H9 (cell line): ENCODE measurements at regions not wholly inside any gene's neighbourhood (a gene's known extent, or its start where the extent isn't known, plus 50 kb on each side); places are given as distances from the start of the nearest gene placed in this dataset.

Experiments
- DNase-seq: peaks from one replicate; pipeline ENCODE4 v3.0.0-alpha.2; 2017
- H2AFZ ChIP-seq: one replicate; pipeline ENCODE4 v1.6.1; 2013; ENCODE audit warnings: mild to moderate bottlenecking, low read length, control low read depth, moderate library complexity
- H2AK5ac ChIP-seq: 2 replicates; pipeline ENCODE4 v1.6.1; 2013; ENCODE audit warnings: low read length, control low read depth, mixed read lengths; ENCODE audit not compliant: insufficient read length
- H2BK120ac ChIP-seq: one replicate; pipeline ENCODE4 v1.6.1; 2013; ENCODE audit warnings: low read depth, mild to moderate bottlenecking, low read length, control low read depth, inconsistent platforms; ENCODE audit not compliant: poor library complexity, severe bottlenecking
- H2BK12ac ChIP-seq: 2 replicates; pipeline ENCODE4 v1.6.1; 2013; ENCODE audit warnings: low read length, control low read depth, mixed read lengths, low read depth; ENCODE audit not compliant: insufficient read length
- H2BK15ac ChIP-seq: 2 replicates; pipeline ENCODE4 v1.6.1; 2013; ENCODE audit warnings: low read depth, low read length, control low read depth
- H2BK20ac ChIP-seq: one replicate; pipeline ENCODE4 v1.6.1; 2013; ENCODE audit warnings: low read depth, mild to moderate bottlenecking, low read length, control low read depth, inconsistent platforms; ENCODE audit not compliant: poor library complexity, severe bottlenecking
- H2BK5ac ChIP-seq: 2 replicates; pipeline ENCODE4 v1.6.1; 2013; ENCODE audit warnings: low read length, control low read depth, mixed read lengths; ENCODE audit not compliant: insufficient read length
- H3K14ac ChIP-seq: 2 replicates; pipeline ENCODE4 v1.6.1; 2013; ENCODE audit warnings: low read length, control low read depth; ENCODE audit not compliant: insufficient read depth
- H3K18ac ChIP-seq: 2 replicates; pipeline ENCODE4 v1.6.1; 2013; ENCODE audit warnings: low read depth, mild to moderate bottlenecking, mixed read lengths, low read length, control low read depth; ENCODE audit not compliant: insufficient read length
- H3K23ac ChIP-seq: 2 replicates; pipeline ENCODE4 v1.6.1; 2013; ENCODE audit warnings: low read length, control low read depth, mixed read lengths, low read depth; ENCODE audit not compliant: insufficient read length
- H3K23me2 ChIP-seq: 2 replicates; pipeline ENCODE4 v1.6.1; 2013; ENCODE audit warnings: low read depth, mild to moderate bottlenecking, mixed read lengths, low read length, control low read depth; ENCODE audit not compliant: insufficient read length, poor library complexity, severe bottlenecking
- H3K27ac ChIP-seq: 2 replicates; pipeline ENCODE4 v1.5.1; 2013; ENCODE audit warnings: low read length, control low read depth, mixed read lengths, low read depth; ENCODE audit not compliant: insufficient read length
- H3K27me3 ChIP-seq: 2 replicates; pipeline ENCODE4 v1.6.1; 2013; ENCODE audit warnings: low read length, control low read depth, inconsistent platforms; ENCODE audit not compliant: insufficient read depth
- H3K4ac ChIP-seq: 2 replicates; pipeline ENCODE4 v1.6.1; 2013; ENCODE audit warnings: low read depth, mild to moderate bottlenecking, control low read depth, inconsistent platforms, low read length, moderate library complexity
- H3K4me1 ChIP-seq: 2 replicates; pipeline ENCODE4 v1.6.1; 2013; ENCODE audit warnings: low read length, control low read depth, inconsistent platforms; ENCODE audit not compliant: insufficient read depth
- H3K4me2 ChIP-seq: 2 replicates; pipeline ENCODE4 v1.6.1; 2013; ENCODE audit warnings: low read length, control low read depth, mixed read lengths; ENCODE audit not compliant: insufficient read length, insufficient read depth
- H3K56ac ChIP-seq: 2 replicates; pipeline ENCODE4 v1.6.1; 2013; ENCODE audit warnings: low read depth, mild to moderate bottlenecking, mixed read lengths, low read length, control low read depth; ENCODE audit not compliant: insufficient read length
- H3K79me1 ChIP-seq: 2 replicates; pipeline ENCODE4 v1.6.1; 2013; ENCODE audit warnings: low read depth, mild to moderate bottlenecking, moderate library complexity, low read length, control low read depth, inconsistent platforms; ENCODE audit not compliant: insufficient read depth, poor library complexity, severe bottlenecking
- H3K79me2 ChIP-seq: 2 replicates; pipeline ENCODE4 v1.6.1; 2013; ENCODE audit warnings: low read length, control low read depth, inconsistent platforms; ENCODE audit not compliant: insufficient read depth
- H3K9ac ChIP-seq: 2 replicates; pipeline ENCODE4 v1.6.1; 2013; ENCODE audit warnings: low read length, control low read depth, mixed read lengths; ENCODE audit not compliant: insufficient read length; ENCODE audit errors: extremely low read depth
- H3K9me3 ChIP-seq: one replicate; pipeline ENCODE4 v1.6.1; 2013; ENCODE audit warnings: low read depth, low read length, inconsistent platforms; ENCODE audit not compliant: control insufficient read depth
- H3T11ph ChIP-seq: one replicate; pipeline ENCODE4 v1.6.1; 2013; ENCODE audit warnings: mild to moderate bottlenecking, low read length, control low read depth, inconsistent platforms
- H4K20me1 ChIP-seq: one replicate; pipeline ENCODE4 v1.6.1; 2013; ENCODE audit not compliant: control insufficient read depth, insufficient read length, insufficient read depth
- H4K5ac ChIP-seq: 2 replicates; pipeline ENCODE4 v1.6.1; 2013; ENCODE audit warnings: low read depth, mild to moderate bottlenecking, mixed read lengths, low read length, control low read depth; ENCODE audit not compliant: insufficient read length
- H4K8ac ChIP-seq: replicated peaks from 2 replicates; pipeline ENCODE4 v1.6.1; 2013; ENCODE audit warnings: low read length, control low read depth, mixed read lengths, low read depth; ENCODE audit not compliant: insufficient read length
- H4K91ac ChIP-seq: 2 replicates; pipeline ENCODE4 v1.6.1; 2013; ENCODE audit warnings: low read depth, mild to moderate bottlenecking, moderate library complexity, mixed read lengths, low read length, control low read depth; ENCODE audit not compliant: insufficient read length
- H3K27ac Mint-ChIP-seq, 3 experiments: 2 replicates in 2 of 3; 3 replicates in 1 of 3; pipeline ENCODE4 v1.8.0; 2020 to 2021; ENCODE audit warnings: mixed read lengths in 3 of 3, mild to moderate bottlenecking in 1 of 3, moderate library complexity in 1 of 3
- H3K27me3 Mint-ChIP-seq: 2 replicates; pipeline ENCODE4 v1.8.0; 2021; ENCODE audit warnings: low read depth, mild to moderate bottlenecking, moderate library complexity, mixed read lengths
- H3K36me3 Mint-ChIP-seq, 3 experiments: 2 replicates in 2 of 3; 3 replicates in 1 of 3; pipeline ENCODE4 v1.8.0; 2020 to 2021; ENCODE audit warnings: low read depth in 3 of 3, mixed read lengths in 3 of 3; ENCODE audit not compliant: insufficient read depth in 1 of 3
- H3K4me1 Mint-ChIP-seq, 2 experiments: 2 replicates each; pipeline ENCODE4 v1.8.0; 2020; ENCODE audit warnings: mixed read lengths in 2 of 2
- H3K4me3 Mint-ChIP-seq, 2 experiments: 2 replicates in 1 of 2; 3 replicates in 1 of 2; pipeline ENCODE4 v1.8.0; 2020 to 2021; ENCODE audit warnings: mild to moderate bottlenecking in 2 of 2, mixed read lengths in 2 of 2, moderate library complexity in 1 of 2
- H3K9me3 Mint-ChIP-seq, 2 experiments: 2 replicates in 1 of 2; 3 replicates in 1 of 2; pipeline ENCODE4 v1.8.0; 2020; ENCODE audit warnings: mild to moderate bottlenecking in 2 of 2, mixed read lengths in 2 of 2, moderate library complexity in 1 of 2
- CTCF ChIP-seq: fragments of 200-600 bp; sonication (generic); conservative IDR thresholded peaks from 3 replicates; pipeline ENCODE4 v1.8.0; 2021; ENCODE audit warnings: antibody characterized with exemption, mild to moderate bottlenecking
- WGBS: extraction: QIAGEN DNeasy Blood & Tissue Kit; methylation state at CpG from one replicate; pipeline ENCODE4 v1.1.7; 2013; ENCODE audit warnings: missing lambda C conversion rate, low lambda C conversion rate, mixed read lengths; ENCODE audit not compliant: insufficient read length; ENCODE audit errors: extremely low coverage; 5-methylcytosine and 5-hydroxymethylcytosine counted together

DNA sequence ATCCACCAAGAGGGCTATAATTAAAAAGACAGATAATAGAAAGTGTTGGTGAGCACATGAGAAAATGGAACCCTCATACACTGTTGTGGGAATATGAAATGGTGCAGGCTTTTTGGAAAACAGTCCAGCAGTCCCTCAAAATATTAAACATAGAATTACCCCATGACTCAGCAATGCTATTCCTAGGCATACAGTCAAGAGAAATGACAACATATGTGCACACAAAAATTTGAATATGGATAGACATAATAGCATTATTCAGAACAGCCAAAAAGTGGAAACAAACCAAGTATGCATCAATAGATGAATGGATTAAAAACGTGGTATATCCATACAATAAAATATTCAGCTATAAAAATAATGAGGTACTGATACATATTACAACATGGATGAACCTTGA is 64.5 kb upstream of the GDF10 start:
- no peak overlapping the region for H3K27ac Mint-ChIP-seq
- Histone ChIP-seq H3K9me3 (no peaks in the 10 kb centered on the region), H3K9ac (no peak overlapping the region), H2AK5ac (no peak overlapping the region), H3K4ac (no peak overlapping the region), H3K23me2 (no peaks in the 10 kb centered on the region), H3K4me1 (no peaks in the 10 kb centered on the region), H4K5ac (no peak overlapping the region), H3K18ac (no peak overlapping the region), H3K27ac (no peak overlapping the region), H3K14ac (no peak overlapping the region), H3K56ac (no peak overlapping the region), H2BK20ac (no peak overlapping the region), H3K4me2 (no peak overlapping the region), H2BK15ac (no peak overlapping the region), H4K8ac (no peak overlapping the region), H4K20me1 (peaks cover 2% of the 10 kb centered on the region), H2BK12ac (no peak overlapping the region), H3T11ph (no peak overlapping the region), H2BK5ac (no peak overlapping the region), H3K27me3 (no peaks in the 10 kb centered on the region), H4K91ac (no peak overlapping the region), H3K79me2 (no peaks in the 10 kb centered on the region), H3K79me1 (no peaks in the 10 kb centered on the region), H2AFZ (no peak overlapping the region), H3K23ac (no peak overlapping the region), H2BK120ac (no peak overlapping the region)
- H3K36me3 Mint-ChIP-seq = no peaks in the 10 kb centered on the region
- TF ChIP-seq CTCF = no peak
- WGBS = no CpG with 5 or more reads among the region's 1 CpG
- no peak for DNase-seq
- H3K9me3 Mint-ChIP-seq = no peaks in the 10 kb centered on the region
- H3K4me3 Mint-ChIP-seq = no peak overlapping the region
- H3K27me3 Mint-ChIP-seq = peaks cover 2% of the 10 kb centered on the region; the same call in 1 of the 2 replicates
- peaks cover 3% of the 10 kb centered on the region in 2 experiments; a peak in 2 of 4 replicates for H3K4me1 Mint-ChIP-seq
